Endodermal cell (in vitro differentiated cells): ENCODE measurements at regions not wholly inside any gene's neighbourhood (a gene's known extent, or its start where the extent isn't known, plus 50 kb on each side); places are given as distances from the start of the nearest gene placed in this dataset.

ENCODE experiments used
- DNase-seq: peaks from one replicate; pipeline ENCODE4 v3.0.0-alpha.2; 2017
- H3K27ac ChIP-seq: 2 replicates; pipeline ENCODE4 v1.5.1; 2013; ENCODE audit warnings: mild to moderate bottlenecking, low read depth, low read length, moderate library complexity
- H3K27me3 ChIP-seq: 2 replicates; pipeline ENCODE4 v1.6.1; 2013; ENCODE audit warnings: mild to moderate bottlenecking, low read length, moderate library complexity; ENCODE audit not compliant: insufficient read depth, control insufficient read depth, poor library complexity, severe bottlenecking
- H3K36me3 ChIP-seq: 2 replicates; pipeline ENCODE4 v1.7.0; 2013; ENCODE audit warnings: mild to moderate bottlenecking, low read length, moderate library complexity; ENCODE audit not compliant: control insufficient read depth, insufficient read depth
- H3K4me1 ChIP-seq: one replicate; pipeline ENCODE4 v1.7.0; 2013; ENCODE audit warnings: low read length; ENCODE audit not compliant: control insufficient read depth, insufficient read depth
- H3K4me3 ChIP-seq: 2 replicates; pipeline ENCODE4 v1.5.1; 2013; ENCODE audit warnings: mild to moderate bottlenecking, low read length, moderate library complexity
- H3K9ac ChIP-seq: 2 replicates; pipeline ENCODE4 v1.6.1; 2013; ENCODE audit warnings: mild to moderate bottlenecking, low read length, moderate library complexity; ENCODE audit not compliant: poor library complexity, severe bottlenecking; ENCODE audit errors: extremely low read depth
- H3K9me3 ChIP-seq: 2 replicates; pipeline ENCODE4 v1.6.1; 2013; ENCODE audit warnings: mild to moderate bottlenecking, low read length, moderate library complexity; ENCODE audit not compliant: control insufficient read depth
- H3K27ac Mint-ChIP-seq: 2 replicates; pipeline ENCODE4 v1.8.0; 2020; ENCODE audit warnings: mixed read lengths
- H3K27me3 Mint-ChIP-seq: 2 replicates; pipeline ENCODE4 v1.8.0; 2021; ENCODE audit warnings: mild to moderate bottlenecking, mixed read lengths; ENCODE audit not compliant: insufficient read depth
- H3K36me3 Mint-ChIP-seq: 2 replicates; pipeline ENCODE4 v1.8.0; 2020; ENCODE audit warnings: low read depth, mixed read lengths
- H3K4me1 Mint-ChIP-seq: 2 replicates; pipeline ENCODE4 v1.8.0; 2020; ENCODE audit warnings: mixed read lengths
- H3K4me3 Mint-ChIP-seq: 2 replicates; pipeline ENCODE4 v1.8.0; 2020; ENCODE audit warnings: mild to moderate bottlenecking, moderate library complexity, mixed read lengths
- H3K9me3 Mint-ChIP-seq: 2 replicates; pipeline ENCODE4 v1.8.0; 2020; ENCODE audit warnings: mild to moderate bottlenecking, mixed read lengths
- WGBS, 2 experiments: methylation state at CpG; one replicate each; pipeline versions ENCODE4 v1.1.5 to v1.1.7; 2013; ENCODE audit warnings: missing lambda C conversion rate in 2 of 2, mixed read lengths in 1 of 2; ENCODE audit not compliant: insufficient coverage in 1 of 2, insufficient read length in 1 of 2; 5-methylcytosine and 5-hydroxymethylcytosine counted together
- TF ChIP-seq, protein P1 (sequence below): fragments of 200-600 bp; sonication (generic); conservative IDR thresholded peaks from 2 replicates; pipeline ENCODE4 v1.5.0; 2021; ENCODE audit warnings: antibody characterized with exemption, mild to moderate bottlenecking

DNA sequence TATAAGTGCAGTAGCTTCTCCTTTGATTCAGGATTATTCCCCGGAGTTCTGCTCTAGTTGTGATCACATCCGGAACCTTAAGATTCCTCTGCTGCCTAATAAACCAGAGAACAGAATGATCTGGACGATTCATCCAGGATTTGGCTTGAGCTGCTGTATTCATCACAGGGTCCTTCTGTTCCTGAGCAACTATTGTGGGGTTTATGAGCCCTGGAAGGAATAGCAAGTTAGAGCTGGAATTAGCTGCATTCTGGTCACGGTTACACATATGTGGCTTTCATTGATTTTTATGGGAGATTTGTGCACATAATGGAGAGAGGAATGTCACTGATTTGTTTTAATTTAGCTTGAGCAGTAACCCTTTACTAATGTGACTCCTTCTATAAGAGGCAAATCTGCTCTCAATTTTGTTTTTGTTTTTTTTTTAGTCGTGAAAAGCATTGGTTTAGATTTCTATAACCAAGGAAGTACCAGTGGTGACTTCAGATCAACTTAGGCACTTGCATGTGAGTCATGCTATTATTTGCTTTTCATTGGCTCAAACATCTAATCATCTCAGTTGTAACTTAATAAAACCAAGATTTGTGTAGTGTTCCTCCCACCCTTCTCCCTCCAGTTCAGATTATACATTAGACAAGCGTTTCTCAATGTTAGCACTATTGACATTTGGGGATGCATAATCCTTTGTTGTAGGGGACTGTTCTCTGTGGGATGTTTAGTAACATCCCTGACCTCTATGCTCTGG lies 148.5 kb downstream of the OTOL1 start:
- TF ChIP-seq, protein P1, sequence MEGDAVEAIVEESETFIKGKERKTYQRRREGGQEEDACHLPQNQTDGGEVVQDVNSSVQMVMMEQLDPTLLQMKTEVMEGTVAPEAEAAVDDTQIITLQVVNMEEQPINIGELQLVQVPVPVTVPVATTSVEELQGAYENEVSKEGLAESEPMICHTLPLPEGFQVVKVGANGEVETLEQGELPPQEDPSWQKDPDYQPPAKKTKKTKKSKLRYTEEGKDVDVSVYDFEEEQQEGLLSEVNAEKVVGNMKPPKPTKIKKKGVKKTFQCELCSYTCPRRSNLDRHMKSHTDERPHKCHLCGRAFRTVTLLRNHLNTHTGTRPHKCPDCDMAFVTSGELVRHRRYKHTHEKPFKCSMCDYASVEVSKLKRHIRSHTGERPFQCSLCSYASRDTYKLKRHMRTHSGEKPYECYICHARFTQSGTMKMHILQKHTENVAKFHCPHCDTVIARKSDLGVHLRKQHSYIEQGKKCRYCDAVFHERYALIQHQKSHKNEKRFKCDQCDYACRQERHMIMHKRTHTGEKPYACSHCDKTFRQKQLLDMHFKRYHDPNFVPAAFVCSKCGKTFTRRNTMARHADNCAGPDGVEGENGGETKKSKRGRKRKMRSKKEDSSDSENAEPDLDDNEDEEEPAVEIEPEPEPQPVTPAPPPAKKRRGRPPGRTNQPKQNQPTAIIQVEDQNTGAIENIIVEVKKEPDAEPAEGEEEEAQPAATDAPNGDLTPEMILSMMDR, result no peak
- DNase-seq, result no peak
- Histone ChIP-seq H3K36me3 (no peaks in the 10 kb centered on the region), H3K27me3 (no peaks in the 10 kb centered on the region), H3K9me3 (no peaks in the 10 kb centered on the region), H3K4me1 (no peaks in the 10 kb centered on the region), H3K27ac (no peak overlapping the region), H3K4me3 (no peak overlapping the region), H3K9ac (no peak overlapping the region)
- no peaks in the 10 kb centered on the region for H3K27me3 Mint-ChIP-seq
- H3K4me1 Mint-ChIP-seq, result peaks cover 5% of the 10 kb centered on the region
- no peaks in the 10 kb centered on the region for H3K36me3 Mint-ChIP-seq
- no peaks in the 10 kb centered on the region for H3K9me3 Mint-ChIP-seq
- no peak overlapping the region for H3K4me3 Mint-ChIP-seq
- 85 to 86% methylated on average over 3 to 6 of the region's 6 CpGs for WGBS, 2 experiments
- H3K27ac Mint-ChIP-seq, result no peak overlapping the region

GRCh38 chr3:161647936-161648470 lies 151.4 kb downstream of the OTOL1 start:
- Histone ChIP-seq H3K36me3 (no peaks in the 10 kb centered on the region), H3K27ac (no peak overlapping the region), H3K9ac (no peak overlapping the region), H3K4me1 (peaks cover 4% of the 10 kb centered on the region), H3K9me3 (no peaks in the 10 kb centered on the region), H3K4me3 (no peak overlapping the region), H3K27me3 (no peaks in the 10 kb centered on the region)
- DNase-seq, result no peak
- H3K4me3 Mint-ChIP-seq, result no peak overlapping the region
- peaks cover 4% of the 10 kb centered on the region for H3K9me3 Mint-ChIP-seq
- TF ChIP-seq, protein P1, result no peak
- H3K4me1 Mint-ChIP-seq, result no peaks in the 10 kb centered on the region
- H3K27ac Mint-ChIP-seq, result no peak overlapping the region
- H3K27me3 Mint-ChIP-seq, result no peaks in the 10 kb centered on the region
- H3K36me3 Mint-ChIP-seq, result no peaks in the 10 kb centered on the region
- WGBS, 2 experiments, result 95 to 100% methylated on average over 2 of the region's 2 CpGs

GRCh38 chr3:161649900-161650484 lies 153.4 kb downstream of the OTOL1 start:
- H3K27me3 ChIP-seq, result no peaks in the 10 kb centered on the region
- H3K4me1 ChIP-seq, result peaks cover 4% of the 10 kb centered on the region
- H3K9ac ChIP-seq, result no peak overlapping the region
- no peak overlapping the region for H3K27ac ChIP-seq
- no peaks in the 10 kb centered on the region for H3K36me3 Mint-ChIP-seq
- H3K27me3 Mint-ChIP-seq, result no peaks in the 10 kb centered on the region
- no peak for DNase-seq
- no peaks in the 10 kb centered on the region for H3K9me3 ChIP-seq
- no peaks in the 10 kb centered on the region for H3K4me1 Mint-ChIP-seq
- TF ChIP-seq, protein P1, result no peak
- H3K4me3 Mint-ChIP-seq, result no peak overlapping the region
- WGBS, 2 experiments, result 0 to 64% methylated on average over 1 to 3 of the region's 3 CpGs
- no peaks in the 10 kb centered on the region for H3K36me3 ChIP-seq
- peaks cover 6% of the 10 kb centered on the region for H3K9me3 Mint-ChIP-seq
- H3K27ac Mint-ChIP-seq, result no peak overlapping the region
- no peak overlapping the region for H3K4me3 ChIP-seq
